SIG-M5 treated with dmso at 0.1 percent for 504 hours (cell line): ENCODE measurements at regions not wholly inside any gene's neighbourhood (a gene's known extent, or its start where the extent isn't known, plus 50 kb on each side); places are given as distances from the start of the nearest gene placed in this dataset.
"Not testable (repeated sequence)": the region's sequence is repeated elsewhere in the genome, so short reads cannot be mapped to it uniquely, and the experiment has no call there.

ENCODE experiments used
- DNase-seq: peaks from one replicate; lab custom pipeline; 2025; ENCODE audit not compliant: unreplicated experiment; lab: John Stamatoyannopoulos, UW

- DNase-seq, result no peak
Measured at GRCh38 chr7:85285527-85285926, 98.7 kb upstream of the SEMA3D start.

- no peak for DNase-seq
Measured at GRCh38 chr7:85275204-85275603, 88.3 kb upstream of the SEMA3D start.

GRCh38 chr7:85274454-85274853, 87.6 kb upstream of the SEMA3D start:
- no peak for DNase-seq

- no peak for DNase-seq
Measured at GRCh38 chr7:85262891-85263290, 76.0 kb upstream of the SEMA3D start.

GRCh38 chr7:85261336-85261735, 74.5 kb upstream of the SEMA3D start:
- no peak for DNase-seq

GRCh38 chr7:85249787-85250186, 62.9 kb upstream of the SEMA3D start:
- not testable (repeated sequence) for DNase-seq

GRCh38 chr7:85239109-85239508, 52.3 kb upstream of the SEMA3D start:
- DNase-seq, result no peak

GRCh38 chr7:85237721-85238120, 50.9 kb upstream of the SEMA3D start:
- DNase-seq, result no peak
